Transverse colon (tissue), 3 donors: ENCODE measurements at regions not wholly inside any gene's neighbourhood (a gene's known extent, or its start where the extent isn't known, plus 50 kb on each side); places are given as distances from the start of the nearest gene placed in this dataset.

Source experiments
- CTCF ChIP-seq, 5 experiments: fragments of 200-600 bp in 3 of 5; fragments of 450-650 bp in 2 of 5; sonication (generic) in 3 of 5; IDR thresholded peaks; 1 replicate in 2 of 5; 2 replicates in 3 of 5; pipeline ENCODE4 v1.5.1; 2016 to 2017; ENCODE audit warnings: antibody characterized with exemption in 5 of 5, inconsistent platforms in 3 of 5, mild to moderate bottlenecking in 2 of 5, moderate library complexity in 1 of 5
- POLR2A ChIP-seq: fragments of 450-650 bp; IDR thresholded peaks from one replicate; pipeline ENCODE4 v1.6.1; 2016; ENCODE audit warnings: antibody characterized with exemption, mild to moderate bottlenecking, moderate library complexity

- no peak for TF ChIP-seq CTCF (IDR thresholded peaks at IDR 0.05)
- TF ChIP-seq POLR2A = no peak
Measured at GRCh38 chr12:25017336-25017735, 68.4 kb upstream of the BCAT1 start.
